MM.1S (cell line): ENCODE measurements at regions not wholly inside any gene's neighbourhood (a gene's known extent, or its start where the extent isn't known, plus 50 kb on each side); places are given as distances from the start of the nearest gene placed in this dataset.

Experiments
- CTCF ChIP-seq: fragments of 300-600 bp; sonication (generic); IDR thresholded peaks from 2 replicates; pipeline ENCODE4 v1.5.1; 2016; ENCODE audit warnings: antibody characterized with exemption, low read length, mixed read lengths
- EZH2phosphoT487 ChIP-seq: fragments of 300-600 bp; sonication (generic); IDR thresholded peaks from 2 replicates; pipeline ENCODE4 v1.6.1; 2018; ENCODE audit warnings: antibody characterized with exemption, low read length

GRCh38 chr16:80356365-80356764 lies 184.4 kb upstream of the DYNLRB2 start:
- TF ChIP-seq CTCF (no peak), EZH2phosphoT487 (no peak)
